ENCODE measurements at regions not wholly inside any gene's neighbourhood (a gene's known extent, or its start where the extent isn't known, plus 50 kb on each side); places are given as distances from the start of the nearest gene placed in this dataset.

DNA sequence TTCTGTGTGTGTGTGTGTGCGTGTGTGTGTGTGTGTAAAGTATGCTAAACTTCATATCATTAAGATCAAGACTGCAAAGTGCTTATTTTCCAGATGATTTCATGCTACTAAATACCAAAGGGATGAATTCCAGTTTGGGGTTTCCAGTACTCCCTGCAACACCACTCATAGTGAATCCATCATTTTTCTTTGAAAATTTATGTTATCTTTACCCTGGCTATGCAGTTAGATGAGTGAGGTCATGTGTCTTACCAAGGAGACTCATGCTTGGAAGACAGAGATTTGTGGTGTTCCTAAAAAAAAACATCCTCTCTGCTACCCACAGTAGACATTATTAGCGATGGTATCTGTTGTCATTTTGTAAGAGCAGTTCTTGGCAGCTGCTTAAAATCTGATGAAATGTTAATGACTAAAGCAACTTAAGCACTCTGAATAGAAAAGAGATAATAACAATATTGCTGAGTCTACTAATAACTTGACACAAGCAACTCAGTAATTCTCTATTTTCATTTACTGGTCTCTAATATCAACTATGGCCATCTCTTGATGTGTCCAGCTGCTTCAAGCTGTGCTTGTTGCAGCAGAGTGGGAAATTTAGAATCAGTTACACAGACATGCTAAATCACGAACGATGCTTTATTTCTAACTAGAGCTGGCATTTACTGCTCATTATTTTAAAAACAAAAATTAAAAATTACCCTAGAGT is 1953.0 kb upstream of the IGFBP7 start (continued):
- no peak for TF ChIP-seq FOXJ3 (CRISPR knock-in tag; IDR thresholded peaks at IDR 0.05; ENCODE audit: borderline replicate concordance)
- TF ChIP-seq, protein P1, sequence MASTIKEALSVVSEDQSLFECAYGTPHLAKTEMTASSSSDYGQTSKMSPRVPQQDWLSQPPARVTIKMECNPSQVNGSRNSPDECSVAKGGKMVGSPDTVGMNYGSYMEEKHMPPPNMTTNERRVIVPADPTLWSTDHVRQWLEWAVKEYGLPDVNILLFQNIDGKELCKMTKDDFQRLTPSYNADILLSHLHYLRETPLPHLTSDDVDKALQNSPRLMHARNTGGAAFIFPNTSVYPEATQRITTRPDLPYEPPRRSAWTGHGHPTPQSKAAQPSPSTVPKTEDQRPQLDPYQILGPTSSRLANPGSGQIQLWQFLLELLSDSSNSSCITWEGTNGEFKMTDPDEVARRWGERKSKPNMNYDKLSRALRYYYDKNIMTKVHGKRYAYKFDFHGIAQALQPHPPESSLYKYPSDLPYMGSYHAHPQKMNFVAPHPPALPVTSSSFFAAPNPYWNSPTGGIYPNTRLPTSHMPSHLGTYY (CRISPR knock-in tag; IDR thresholded peaks at IDR 0.05), result no peak
- TF ChIP-seq, protein P2, sequence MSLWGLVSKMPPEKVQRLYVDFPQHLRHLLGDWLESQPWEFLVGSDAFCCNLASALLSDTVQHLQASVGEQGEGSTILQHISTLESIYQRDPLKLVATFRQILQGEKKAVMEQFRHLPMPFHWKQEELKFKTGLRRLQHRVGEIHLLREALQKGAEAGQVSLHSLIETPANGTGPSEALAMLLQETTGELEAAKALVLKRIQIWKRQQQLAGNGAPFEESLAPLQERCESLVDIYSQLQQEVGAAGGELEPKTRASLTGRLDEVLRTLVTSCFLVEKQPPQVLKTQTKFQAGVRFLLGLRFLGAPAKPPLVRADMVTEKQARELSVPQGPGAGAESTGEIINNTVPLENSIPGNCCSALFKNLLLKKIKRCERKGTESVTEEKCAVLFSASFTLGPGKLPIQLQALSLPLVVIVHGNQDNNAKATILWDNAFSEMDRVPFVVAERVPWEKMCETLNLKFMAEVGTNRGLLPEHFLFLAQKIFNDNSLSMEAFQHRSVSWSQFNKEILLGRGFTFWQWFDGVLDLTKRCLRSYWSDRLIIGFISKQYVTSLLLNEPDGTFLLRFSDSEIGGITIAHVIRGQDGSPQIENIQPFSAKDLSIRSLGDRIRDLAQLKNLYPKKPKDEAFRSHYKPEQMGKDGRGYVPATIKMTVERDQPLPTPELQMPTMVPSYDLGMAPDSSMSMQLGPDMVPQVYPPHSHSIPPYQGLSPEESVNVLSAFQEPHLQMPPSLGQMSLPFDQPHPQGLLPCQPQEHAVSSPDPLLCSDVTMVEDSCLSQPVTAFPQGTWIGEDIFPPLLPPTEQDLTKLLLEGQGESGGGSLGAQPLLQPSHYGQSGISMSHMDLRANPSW (CRISPR knock-in tag; conservative IDR thresholded peaks at IDR 0.05; ENCODE audit: low read depth), result no peak
- TF ChIP-seq ZNF512 (CRISPR knock-in tag; IDR thresholded peaks at IDR 0.05; ENCODE audit: borderline replicate concordance), result no peak
- no peak for TF ChIP-seq FOXP1 (CRISPR knock-in tag; IDR thresholded peaks at IDR 0.05; ENCODE audit: borderline replicate concordance)
- TF ChIP-seq CTCF (IDR thresholded peaks at IDR 0.05), result no peak
- TF ChIP-seq ZNF423 (CRISPR knock-in tag; IDR thresholded peaks at IDR 0.05), result no peak
- TF ChIP-seq ZNF317 (CRISPR knock-in tag; IDR thresholded peaks at IDR 0.05; ENCODE audit: borderline replicate concordance, low read depth), result no peak
- TF ChIP-seq CREB1 (CRISPR knock-in tag; IDR thresholded peaks at IDR 0.05), result no peak
- no peak for TF ChIP-seq GABPB1 (CRISPR knock-in tag; IDR thresholded peaks at IDR 0.05)

- Mint-ChIP-seq H3K4me1 (peaks cover 18% of the 10 kb centered on the region), H3K4me3 (no peak overlapping the region), H3K9me3 (peaks cover 13% of the 10 kb centered on the region; the same call in 1 of the 2 replicates), H3K27me3 (ENCODE audit: low read depth) (no peaks in the 10 kb centered on the region), H3K27ac (no peak overlapping the region), H3K36me3 (no peaks in the 10 kb centered on the region)
- POLR2A ChIA-PET, result no interaction called here
- CTCF ChIA-PET, result no interaction called here
- no peak for DNase-seq (ENCODE audit: low spot score)
- no peak for ATAC-seq
- no peak for TF ChIP-seq SOX15 (CRISPR knock-in tag; IDR thresholded peaks at IDR 0.05)
- no peak for TF ChIP-seq E2F4 (CRISPR knock-in tag; IDR thresholded peaks at IDR 0.05; ENCODE audit: borderline replicate concordance, low read depth)
- TF ChIP-seq NFYB (CRISPR knock-in tag; conservative IDR thresholded peaks at IDR 0.05; ENCODE audit: low read depth), result no peak
- TF ChIP-seq ZNF425 (CRISPR knock-in tag; conservative IDR thresholded peaks at IDR 0.05), result no peak
- no peak for TF ChIP-seq CREM (CRISPR knock-in tag; IDR thresholded peaks at IDR 0.05)
- TF ChIP-seq TP53 (CRISPR knock-in tag; IDR thresholded peaks at IDR 0.05), result no peak
- TF ChIP-seq NFE2L1 (CRISPR knock-in tag; IDR thresholded peaks at IDR 0.05), result no peak
- TF ChIP-seq ARID4B (CRISPR knock-in tag; IDR thresholded peaks at IDR 0.05; ENCODE audit: borderline replicate concordance), result no peak
- no peak for TF ChIP-seq MYBL2 (CRISPR knock-in tag; IDR thresholded peaks at IDR 0.05)
These were observed 1958.7 kb upstream of the IGFBP7 start for GRCh38 chr4:59068722-59069418.

Data from WTC11 (cell line).